DND-41 (cell line): ENCODE measurements at regions not wholly inside any gene's neighbourhood (a gene's known extent, or its start where the extent isn't known, plus 50 kb on each side); places are given as distances from the start of the nearest gene placed in this dataset.

ENCODE experiments used
- ATAC-seq: fragments of 200-7000 bp; cut with Tn5 transposase; 3 replicates; pipeline ENCODE4 v1.9.1; 2021; ENCODE audit warnings: low read depth; ENCODE audit not compliant: insufficient read depth
- DNase-seq: peaks from one replicate; pipeline ENCODE4 v3.0.0-alpha.2; 2020
- H2AFZ ChIP-seq: 2 replicates; pipeline ENCODE4 v1.6.0; 2012; ENCODE audit warnings: low read depth, low read length
- H3K27ac ChIP-seq: 2 replicates; pipeline ENCODE4 v1.5.1; 2012; ENCODE audit warnings: low read length, inconsistent platforms
- H3K27me3 ChIP-seq: fragments of 200-600 bp; sonication (generic); 2 replicates; pipeline ENCODE4 v1.6.0; 2012; ENCODE audit warnings: low read length, mild to moderate bottlenecking, inconsistent platforms; ENCODE audit not compliant: insufficient read depth, poor library complexity
- H3K36me3 ChIP-seq: 2 replicates; pipeline ENCODE4 v1.5.1; 2012; ENCODE audit warnings: low read length, inconsistent platforms; ENCODE audit not compliant: insufficient read depth
- H3K4me1 ChIP-seq: 2 replicates; pipeline ENCODE4 v1.5.1; 2012; ENCODE audit warnings: mild to moderate bottlenecking, low read length; ENCODE audit not compliant: insufficient read depth
- H3K4me2 ChIP-seq: 2 replicates; pipeline ENCODE4 v1.6.0; 2012; ENCODE audit warnings: mild to moderate bottlenecking, moderate library complexity, low read length, inconsistent platforms; ENCODE audit not compliant: insufficient read depth
- H3K4me3 ChIP-seq, 2 experiments: fragments of 200-600 bp in 1 of 2; shearing (Covaris generic) in 1 of 2; 2 replicates each; pipeline ENCODE4 v1.5.1; 2012 to 2016; ENCODE audit warnings: inconsistent platforms in 2 of 2, low read length in 2 of 2, mild to moderate bottlenecking in 2 of 2, low read depth in 1 of 2, moderate library complexity in 1 of 2
- H3K79me2 ChIP-seq: 2 replicates; pipeline ENCODE4 v1.6.0; 2012; ENCODE audit warnings: low read length, inconsistent platforms; ENCODE audit not compliant: insufficient read depth
- H3K9ac ChIP-seq: 2 replicates; pipeline ENCODE4 v1.6.0; 2012; ENCODE audit warnings: low read depth, mild to moderate bottlenecking, inconsistent platforms, low read length, moderate library complexity
- H3K9me3 ChIP-seq: 2 replicates; pipeline ENCODE4 v1.5.1; 2012; ENCODE audit warnings: low read length, moderate library complexity, mild to moderate bottlenecking, inconsistent platforms; ENCODE audit not compliant: insufficient read depth, severe bottlenecking
- H4K20me1 ChIP-seq: 2 replicates; pipeline ENCODE4 v1.6.0; 2012; ENCODE audit warnings: low read length; ENCODE audit not compliant: insufficient read depth
- EZH2 ChIP-seq: IDR thresholded peaks from 3 replicates; pipeline ENCODE4 v1.6.1; 2012; ENCODE audit warnings: borderline replicate concordance, low read depth, mild to moderate bottlenecking, moderate library complexity, low read length, inconsistent platforms; ENCODE audit not compliant: severe bottlenecking
- TF ChIP-seq, protein P1 (sequence below): IDR thresholded peaks from 2 replicates; pipeline ENCODE4 v1.5.1; 2012; ENCODE audit warnings: borderline replicate concordance, low read length, moderate library complexity, mild to moderate bottlenecking; ENCODE audit not compliant: poor library complexity, severe bottlenecking; ENCODE audit errors: extremely low read depth

GRCh38 chr4:173797296-173797695, 267.3 kb upstream of the HAND2 start:
- no peaks in the 10 kb centered on the region for H3K36me3 ChIP-seq
- H4K20me1 ChIP-seq = no peaks in the 10 kb centered on the region
- no peak for ATAC-seq
- H3K4me3 ChIP-seq = no peak overlapping the region
- no peaks in the 10 kb centered on the region for H3K9me3 ChIP-seq
- H3K27me3 ChIP-seq = no peaks in the 10 kb centered on the region
- no peak overlapping the region for H2AFZ ChIP-seq
- no peak overlapping the region for H3K4me2 ChIP-seq
- no peaks in the 10 kb centered on the region for H3K4me1 ChIP-seq
- no peaks in the 10 kb centered on the region for H3K79me2 ChIP-seq
- DNase-seq = no peak
- no peak for TF ChIP-seq EZH2
- TF ChIP-seq, protein P1, sequence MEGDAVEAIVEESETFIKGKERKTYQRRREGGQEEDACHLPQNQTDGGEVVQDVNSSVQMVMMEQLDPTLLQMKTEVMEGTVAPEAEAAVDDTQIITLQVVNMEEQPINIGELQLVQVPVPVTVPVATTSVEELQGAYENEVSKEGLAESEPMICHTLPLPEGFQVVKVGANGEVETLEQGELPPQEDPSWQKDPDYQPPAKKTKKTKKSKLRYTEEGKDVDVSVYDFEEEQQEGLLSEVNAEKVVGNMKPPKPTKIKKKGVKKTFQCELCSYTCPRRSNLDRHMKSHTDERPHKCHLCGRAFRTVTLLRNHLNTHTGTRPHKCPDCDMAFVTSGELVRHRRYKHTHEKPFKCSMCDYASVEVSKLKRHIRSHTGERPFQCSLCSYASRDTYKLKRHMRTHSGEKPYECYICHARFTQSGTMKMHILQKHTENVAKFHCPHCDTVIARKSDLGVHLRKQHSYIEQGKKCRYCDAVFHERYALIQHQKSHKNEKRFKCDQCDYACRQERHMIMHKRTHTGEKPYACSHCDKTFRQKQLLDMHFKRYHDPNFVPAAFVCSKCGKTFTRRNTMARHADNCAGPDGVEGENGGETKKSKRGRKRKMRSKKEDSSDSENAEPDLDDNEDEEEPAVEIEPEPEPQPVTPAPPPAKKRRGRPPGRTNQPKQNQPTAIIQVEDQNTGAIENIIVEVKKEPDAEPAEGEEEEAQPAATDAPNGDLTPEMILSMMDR = no peak
- H3K27ac ChIP-seq = no peak overlapping the region
- H3K9ac ChIP-seq = no peak overlapping the region

- Histone ChIP-seq H4K20me1 (no peaks in the 10 kb centered on the region), H3K4me3 (no peak overlapping the region), H3K9ac (no peak overlapping the region), H3K9me3 (no peaks in the 10 kb centered on the region), H3K4me2 (no peak overlapping the region), H3K79me2 (no peaks in the 10 kb centered on the region), H3K36me3 (no peaks in the 10 kb centered on the region), H3K27me3 (no peaks in the 10 kb centered on the region), H3K4me1 (no peaks in the 10 kb centered on the region), H3K27ac (no peak overlapping the region), H2AFZ (no peak overlapping the region)
- ATAC-seq (no peak), DNase-seq (no peak)
- TF ChIP-seq, protein P1 = no peak
- no peak for TF ChIP-seq EZH2
Measured at GRCh38 chr4:173794662-173795061, 264.6 kb upstream of the HAND2 start.

DNA sequence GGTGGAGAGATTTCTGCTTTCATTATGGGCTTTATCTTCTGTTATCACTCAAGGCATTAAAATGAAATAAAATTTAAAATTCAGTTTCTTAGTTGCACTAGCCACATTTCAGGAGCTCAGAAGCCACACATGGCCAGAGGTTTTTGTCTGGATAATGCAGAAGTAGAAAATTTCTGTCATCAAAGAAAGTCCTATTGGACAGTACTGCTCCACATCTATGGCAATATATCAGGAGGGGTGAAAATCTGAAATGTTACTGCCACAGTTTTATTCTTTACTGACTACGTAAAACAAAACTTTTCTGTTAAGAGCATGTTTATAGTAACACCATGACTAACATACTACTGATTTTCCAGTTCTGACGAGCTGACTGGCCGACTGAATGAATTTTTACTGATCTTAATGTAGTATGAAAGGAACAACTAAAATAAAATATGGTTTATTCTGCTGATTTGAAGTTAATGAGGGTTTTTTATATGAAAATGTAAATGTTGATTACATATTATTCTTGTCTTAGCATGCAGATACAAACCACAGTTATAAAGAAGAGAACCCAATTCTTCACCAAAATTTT, 264.0 kb upstream of the HAND2 start:
- Histone ChIP-seq H3K9me3 (no peaks in the 10 kb centered on the region), H3K36me3 (no peaks in the 10 kb centered on the region), H3K9ac (no peak overlapping the region), H4K20me1 (no peaks in the 10 kb centered on the region), H3K79me2 (no peaks in the 10 kb centered on the region), H3K4me1 (no peaks in the 10 kb centered on the region), H3K4me3 (no peak overlapping the region), H3K27ac (no peak overlapping the region), H2AFZ (no peak overlapping the region), H3K27me3 (no peaks in the 10 kb centered on the region), H3K4me2 (no peak overlapping the region)
- ATAC-seq (no peak), DNase-seq (no peak)
- TF ChIP-seq, protein P1 = no peak
- TF ChIP-seq EZH2 = no peak

GRCh38 chr4:173782660-173783059, 252.6 kb upstream of the HAND2 start:
- Histone ChIP-seq H3K36me3 (no peaks in the 10 kb centered on the region), H3K4me2 (no peak overlapping the region), H2AFZ (no peak overlapping the region), H4K20me1 (no peaks in the 10 kb centered on the region), H3K9ac (no peak overlapping the region), H3K4me1 (no peaks in the 10 kb centered on the region), H3K9me3 (no peaks in the 10 kb centered on the region), H3K27me3 (no peaks in the 10 kb centered on the region), H3K4me3 (no peak overlapping the region), H3K79me2 (no peaks in the 10 kb centered on the region), H3K27ac (no peak overlapping the region)
- TF ChIP-seq EZH2 = no peak
- TF ChIP-seq, protein P1 = no peak
- ATAC-seq (no peak), DNase-seq (no peak)
